Body of pancreas (tissue), 4 donors: ENCODE measurements at regions not wholly inside any gene's neighbourhood (a gene's known extent, or its start where the extent isn't known, plus 50 kb on each side); places are given as distances from the start of the nearest gene placed in this dataset.

ENCODE experiments used
- ATAC-seq: fragments of 150-250 bp; one replicate; pipeline ENCODE4 v1.9.1; 2016
- DNase-seq, 4 donors: peaks; one replicate each; pipeline ENCODE4 v3.0.0-alpha.2; 2019
- H3K27ac ChIP-seq, 4 donors: fragments of 200-600 bp; sonication (generic); 1 replicate in 3 of 4; 2 replicates in 1 of 4; pipeline versions ENCODE4 v1.5.1 to v1.6.1; 2016 to 2019; ENCODE audit warnings: mild to moderate bottlenecking in 1 of 4, mixed read lengths in 1 of 4, moderate library complexity in 1 of 4
- H3K27me3 ChIP-seq, 2 donors: fragments of 200-600 bp; sonication (generic); one replicate each; pipeline ENCODE4 v1.6.0; 2016; ENCODE audit warnings: mild to moderate bottlenecking in 1 of 2
- H3K36me3 ChIP-seq, 2 donors: fragments of 200-600 bp; sonication (generic); replicated peaks in 1 of 2; 2 replicates each; pipeline ENCODE4 v1.5.1; 2016; ENCODE audit warnings: low read depth in 2 of 2; ENCODE audit not compliant: insufficient read depth in 1 of 2
- H3K4me1 ChIP-seq: fragments of 200-600 bp; sonication (generic); one replicate; pipeline ENCODE4 v1.6.0; 2016
- H3K4me3 ChIP-seq, 2 donors: fragments of 200-600 bp; sonication (generic); 1 replicate in 1 of 2; 2 replicates in 1 of 2; pipeline ENCODE4 v1.5.1; 2016 to 2019
- H3K9me3 ChIP-seq, 3 donors: fragments of 200-600 bp; sonication (generic); 1 replicate in 2 of 3; 2 replicates in 1 of 3; pipeline ENCODE4 v1.5.1; 2016
- CTCF ChIP-seq, 7 experiments: fragments of 450-650 bp in 4 of 7; fragments of 200-600 bp in 3 of 7; sonication (generic) in 3 of 7; IDR thresholded peaks; one replicate each; pipeline ENCODE4 v1.5.1; 2016 to 2019; ENCODE audit warnings: antibody characterized with exemption in 7 of 7
- POLR2A ChIP-seq, 3 donors: fragments of 450-650 bp; IDR thresholded peaks; one replicate each; pipeline ENCODE4 v1.6.1; 2016; ENCODE audit warnings: antibody characterized with exemption in 3 of 3, mild to moderate bottlenecking in 2 of 3
- WGBS, 2 donors: methylation state at CpG; one replicate each; pipeline ENCODE4 v1.1.5; 2017; 5-methylcytosine and 5-hydroxymethylcytosine counted together
- intact Hi-C: fragments of 100-400 bp; cut with DNase I; formaldehyde crosslinking; loops from one replicate; pipeline ENCODE4 v1.15.1; 2023

GRCh38 chr3:7877312-7877711 lies 624.3 kb upstream of the LMCD1 start:
- TF ChIP-seq CTCF (IDR thresholded peaks at IDR 0.05): no peak
- no peak for TF ChIP-seq POLR2A (IDR thresholded peaks at IDR 0.05)
- 64 to 84% methylated on average over 5 of the region's 5 CpGs for WGBS, 2 donors
- intact Hi-C loops: no loop called here

GRCh38 chr3:7879572-7879971 lies 622.1 kb upstream of the LMCD1 start:
- whole genome bisulfite sequencing, 2 donors: 58 to 61% methylated on average over 1 of the region's 1 CpG
- Histone ChIP-seq H3K4me1 (no peaks in the 10 kb centered on the region), H3K36me3 (no peaks in the 10 kb centered on the region), H3K9me3 (peaks cover 0 to 5% (median 0%) of the 10 kb centered on the region in 3 donors), H3K27ac (no peak overlapping the region), H3K4me3 (no peak overlapping the region), H3K27me3 (no peaks in the 10 kb centered on the region)
- DNase-seq (no peak), ATAC-seq (no peak)
- intact Hi-C loops: no loop called here
- TF ChIP-seq POLR2A (IDR thresholded peaks at IDR 0.05) (no peak), CTCF (IDR thresholded peaks at IDR 0.05) (no peak)

More at GRCh38 chr3:7877312-7877711, 624.3 kb upstream of the LMCD1 start:
- Histone ChIP-seq H3K4me1 (no peaks in the 10 kb centered on the region), H3K36me3 (no peaks in the 10 kb centered on the region), H3K9me3 (no peaks in the 10 kb centered on the region), H3K4me3 (no peak overlapping the region), H3K27me3 (no peaks in the 10 kb centered on the region), H3K27ac (no peak overlapping the region)
- DNase-seq (no peak), ATAC-seq (no peak)

GRCh38 chr3:7881946-7882345 lies 619.7 kb upstream of the LMCD1 start:
- WGBS, 2 donors: 60 to 72% methylated on average over 2 of the region's 2 CpGs
- Histone ChIP-seq H3K9me3 (peaks cover 0 to 5% (median 0%) of the 10 kb centered on the region in 3 donors), H3K27me3 (no peaks in the 10 kb centered on the region), H3K4me3 (no peak overlapping the region), H3K36me3 (no peaks in the 10 kb centered on the region), H3K4me1 (no peaks in the 10 kb centered on the region), H3K27ac (no peak overlapping the region)
- ATAC-seq (no peak), DNase-seq (no peak)
- intact Hi-C loops: no loop called here
- no peak for TF ChIP-seq POLR2A (IDR thresholded peaks at IDR 0.05)
- no peak for TF ChIP-seq CTCF (IDR thresholded peaks at IDR 0.05)

- Histone ChIP-seq H3K9me3 (no peaks in the 10 kb centered on the region), H3K36me3 (no peaks in the 10 kb centered on the region), H3K27ac (no peak overlapping the region), H3K4me1 (no peaks in the 10 kb centered on the region), H3K27me3 (no peaks in the 10 kb centered on the region), H3K4me3 (no peak overlapping the region)
- TF ChIP-seq CTCF (IDR thresholded peaks at IDR 0.05) (no peak), POLR2A (IDR thresholded peaks at IDR 0.05) (no peak)
- WGBS, 2 donors: 25 to 28% methylated on average over 5 of the region's 5 CpGs
- no peak for ATAC-seq
- intact Hi-C loops: no loop called here
- DNase-seq: no peak
These were observed 604.0 kb upstream of the LMCD1 start for GRCh38 chr3:7897655-7898054.

- intact Hi-C loops: no loop called here
- WGBS, 2 donors: 48 to 68% methylated on average over 1 of the region's 1 CpG
- no peaks in the 10 kb centered on the region for H3K4me1 ChIP-seq
These were observed 588.3 kb upstream of the LMCD1 start for GRCh38 chr3:7913283-7913682.

More at GRCh38 chr3:7913283-7913682, 588.3 kb upstream of the LMCD1 start:
- DNase-seq (no peak), ATAC-seq (no peak)
- Histone ChIP-seq H3K4me3 (no peak overlapping the region), H3K9me3 (no peaks in the 10 kb centered on the region), H3K36me3 (no peaks in the 10 kb centered on the region), H3K27me3 (no peaks in the 10 kb centered on the region), H3K27ac (no peak overlapping the region)
- TF ChIP-seq CTCF (IDR thresholded peaks at IDR 0.05): no peak
- TF ChIP-seq POLR2A (IDR thresholded peaks at IDR 0.05): no peak
